NCI-H2029 (cell line): ENCODE measurements at regions not wholly inside any gene's neighbourhood (a gene's known extent, or its start where the extent isn't known, plus 50 kb on each side); places are given as distances from the start of the nearest gene placed in this dataset.

Experiments
- DNase-seq: peaks from one replicate; lab custom pipeline; 2025; lab: John Stamatoyannopoulos, UW

DNA sequence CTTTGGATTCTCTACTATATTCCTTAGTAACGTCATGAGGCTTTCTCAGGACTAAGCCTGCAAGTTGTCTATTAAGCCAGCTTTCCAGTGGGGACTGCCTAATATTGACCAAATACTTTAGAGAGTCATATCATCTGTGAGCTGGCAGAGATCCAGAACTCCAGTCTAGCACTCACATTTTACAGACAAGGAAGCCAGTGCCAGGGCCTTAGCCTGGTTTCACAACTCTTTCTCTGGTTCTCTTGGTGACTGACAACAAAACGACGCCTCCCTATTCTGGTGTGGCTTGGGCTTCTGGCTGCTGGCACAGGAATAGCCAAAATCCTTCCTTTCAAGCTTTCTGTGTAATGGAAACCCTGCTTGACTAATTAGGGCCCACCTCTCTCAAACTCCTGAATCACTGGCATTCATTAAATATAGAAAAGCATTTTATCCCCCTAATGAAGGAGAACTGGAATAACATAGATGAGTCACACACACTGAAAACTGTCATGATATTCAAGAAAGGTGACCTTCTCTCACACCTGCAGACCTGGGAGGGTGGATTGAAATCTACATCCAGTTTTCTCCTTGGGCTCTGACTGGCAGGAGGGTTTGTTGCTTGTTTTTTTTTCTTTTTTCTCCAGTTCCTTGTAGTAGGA lies 75.2 kb upstream of the UBL3 start:
- DNase-seq, result peak; percentile 72

DNA sequence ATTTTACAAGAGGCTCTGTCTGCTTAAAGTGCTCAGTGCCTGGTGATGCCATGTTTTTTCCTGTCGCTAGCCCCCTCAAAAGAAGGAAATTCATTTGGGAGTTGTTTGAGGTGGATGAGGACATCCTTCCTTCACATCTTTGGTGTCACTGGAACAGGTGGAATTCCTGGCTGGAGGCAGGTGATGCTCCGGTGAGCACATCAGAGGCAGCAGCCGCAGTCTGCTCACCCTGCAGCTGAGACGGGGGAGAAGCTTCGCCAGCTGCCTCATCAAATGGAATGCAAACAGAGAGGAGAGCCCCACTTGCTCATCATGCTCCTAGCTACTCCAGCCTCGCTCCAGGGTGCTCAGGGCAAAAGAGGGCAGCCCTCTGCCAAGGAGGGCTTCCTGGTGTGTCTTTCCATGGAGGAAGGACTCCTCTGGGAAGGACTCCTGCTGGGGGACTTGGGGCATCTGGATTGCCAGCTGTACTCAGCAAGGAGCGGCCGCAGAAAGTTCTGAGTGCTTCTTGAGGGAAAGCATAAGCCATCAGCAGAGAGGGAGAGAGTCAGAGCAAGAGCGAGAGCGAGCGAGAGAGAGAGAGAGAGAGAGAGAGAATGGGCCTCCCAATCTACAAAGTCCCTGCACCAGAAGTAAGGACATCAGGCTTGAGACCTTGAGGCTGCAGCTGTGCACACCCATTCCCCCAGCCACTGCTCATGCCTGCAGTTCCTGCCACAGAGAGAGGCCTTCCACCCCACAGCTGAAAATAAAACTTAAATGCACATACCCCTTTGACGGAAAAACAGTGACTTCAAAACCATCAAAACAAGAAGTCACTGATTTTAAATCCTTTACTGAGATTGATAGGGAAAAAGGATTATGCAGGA lies 74.3 kb upstream of the UBL3 start:
- DNase-seq, result peak; percentile 51

DNA sequence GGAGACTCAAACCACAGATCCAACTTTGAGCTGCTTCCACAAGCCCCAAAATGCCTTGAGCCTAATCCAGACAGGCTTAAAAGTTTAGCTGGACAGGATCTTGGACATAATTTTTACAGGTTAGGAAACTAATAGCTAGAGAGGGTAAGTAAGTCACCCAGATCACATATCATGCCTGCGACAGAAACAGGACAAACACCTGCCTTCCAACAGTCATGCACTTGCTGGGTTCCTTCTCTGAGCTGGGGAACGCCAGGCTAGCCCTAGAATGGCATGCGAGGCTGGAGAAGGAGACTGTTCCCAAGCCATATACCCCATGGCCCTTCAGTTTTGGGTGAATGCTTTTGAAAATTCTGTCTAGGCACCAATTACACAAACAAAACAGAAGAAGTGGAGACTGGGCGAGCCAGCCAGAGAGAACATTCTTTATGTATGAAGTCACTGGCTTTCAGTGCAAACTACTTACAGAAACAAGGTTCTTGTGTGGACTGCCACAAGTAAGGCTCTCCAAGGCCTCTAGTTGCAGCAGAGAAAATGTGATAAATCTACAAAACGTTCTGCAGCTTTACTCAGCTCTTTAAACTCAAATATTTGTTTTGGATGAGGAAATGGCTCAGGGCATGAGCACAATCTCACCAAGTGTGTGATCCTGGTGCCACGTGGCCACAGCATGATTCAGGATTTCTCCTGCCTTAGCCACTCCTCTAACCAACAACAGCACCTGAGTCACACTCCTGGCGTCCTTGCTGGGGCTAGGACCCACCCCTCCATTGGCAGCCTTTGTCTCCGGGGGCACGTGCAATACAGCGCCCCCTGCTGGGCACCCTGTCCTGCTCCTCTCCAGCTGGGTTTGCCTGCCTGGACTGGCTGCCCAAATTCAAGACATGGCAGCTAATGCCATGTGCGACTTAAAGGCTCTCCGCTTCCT lies 73.4 kb upstream of the UBL3 start:
- DNase-seq, result peak; percentile 80

DNA sequence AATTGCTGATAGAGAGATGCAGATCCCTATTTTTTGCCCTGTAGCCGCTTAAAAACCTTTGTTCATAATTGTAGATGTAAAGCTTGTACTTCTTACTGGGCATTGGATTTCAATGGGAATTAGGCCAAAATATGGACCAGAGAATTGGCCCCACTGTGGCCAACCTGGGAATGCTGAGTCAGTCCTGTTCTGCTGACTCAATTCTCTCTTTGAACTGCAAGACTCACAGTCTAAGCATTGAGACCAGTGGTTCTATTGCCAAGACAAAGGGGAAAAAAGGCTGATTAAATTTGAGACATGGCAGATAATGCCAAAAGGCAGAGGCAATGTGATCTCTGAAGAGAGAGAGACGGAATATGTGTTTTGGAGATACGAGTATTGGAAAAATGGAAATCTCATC lies 72.5 kb upstream of the UBL3 start:
- no peak for DNase-seq

DNA sequence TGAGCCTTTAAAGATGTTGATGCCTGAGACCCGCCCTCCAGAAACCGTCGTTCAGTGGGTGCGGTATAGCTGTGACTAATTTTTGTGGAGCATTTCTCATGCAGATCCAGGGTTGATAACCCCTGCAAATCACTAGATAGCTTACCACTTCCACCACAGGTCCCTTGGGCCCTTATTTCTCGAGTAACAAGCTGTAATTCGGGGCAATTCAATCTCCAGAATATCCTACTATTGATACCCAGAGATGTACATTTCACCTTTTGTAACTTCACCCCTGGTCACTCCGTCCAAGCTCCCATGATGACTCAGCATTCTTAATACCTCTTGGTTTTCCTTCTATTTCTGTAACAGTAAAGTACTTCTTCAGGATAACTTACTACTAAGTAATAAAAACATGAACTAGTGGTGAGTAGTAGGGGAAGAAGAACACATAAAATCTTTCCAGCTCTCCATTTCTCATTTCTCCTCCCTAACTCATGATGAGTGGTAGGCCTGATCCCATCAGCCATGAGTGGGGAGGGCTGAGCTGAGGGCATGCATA lies 71.9 kb upstream of the UBL3 start:
- no peak for DNase-seq

DNA sequence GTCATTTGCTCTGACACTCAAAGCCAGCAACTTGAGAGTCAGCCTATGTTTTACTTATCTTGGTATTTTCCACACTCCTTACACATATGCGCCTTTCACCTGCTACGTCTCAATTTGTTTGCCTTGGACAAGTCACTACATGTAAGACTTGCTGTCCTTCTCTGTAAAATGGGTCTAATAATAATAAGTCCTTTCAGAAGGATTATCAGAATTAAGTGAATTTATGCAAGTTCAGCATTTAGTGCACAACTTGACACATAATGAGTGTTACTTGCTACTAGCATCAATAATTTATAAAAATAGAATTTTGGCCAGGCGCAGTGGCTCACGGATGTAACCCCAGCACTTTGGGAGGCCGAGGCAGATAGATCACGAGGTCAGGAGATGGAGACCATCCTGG lies 71.1 kb upstream of the UBL3 start:
- DNase-seq, result no peak

DNA sequence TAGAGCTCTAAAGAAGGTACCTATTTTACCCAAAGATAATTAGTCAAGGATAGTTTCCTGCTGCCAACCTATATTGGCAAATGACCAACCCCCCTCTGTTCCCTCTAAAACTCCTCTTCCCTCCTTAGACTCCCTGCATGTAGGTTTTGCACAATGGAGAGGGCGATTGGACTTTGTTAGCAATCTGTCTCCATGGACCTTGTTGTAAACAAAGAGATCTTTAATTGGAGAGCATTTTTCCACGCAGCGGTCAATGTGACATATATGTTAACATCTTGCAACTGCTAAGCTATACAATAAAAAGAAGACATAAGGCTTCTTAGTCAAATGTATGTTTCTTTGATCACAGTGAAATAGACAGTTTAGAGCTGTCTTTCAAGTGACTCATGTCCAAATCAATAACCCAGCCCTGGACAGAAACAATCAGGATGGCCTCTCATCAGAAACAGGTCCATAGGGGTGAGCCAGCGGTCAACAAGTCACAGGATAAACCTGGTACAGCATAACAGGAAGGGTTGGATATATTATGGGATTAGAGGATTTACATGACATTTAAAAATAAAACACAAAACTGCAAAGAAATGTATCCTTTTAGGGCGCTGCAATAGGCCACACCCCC lies 69.7 kb upstream of the UBL3 start:
- DNase-seq, result no peak

DNA sequence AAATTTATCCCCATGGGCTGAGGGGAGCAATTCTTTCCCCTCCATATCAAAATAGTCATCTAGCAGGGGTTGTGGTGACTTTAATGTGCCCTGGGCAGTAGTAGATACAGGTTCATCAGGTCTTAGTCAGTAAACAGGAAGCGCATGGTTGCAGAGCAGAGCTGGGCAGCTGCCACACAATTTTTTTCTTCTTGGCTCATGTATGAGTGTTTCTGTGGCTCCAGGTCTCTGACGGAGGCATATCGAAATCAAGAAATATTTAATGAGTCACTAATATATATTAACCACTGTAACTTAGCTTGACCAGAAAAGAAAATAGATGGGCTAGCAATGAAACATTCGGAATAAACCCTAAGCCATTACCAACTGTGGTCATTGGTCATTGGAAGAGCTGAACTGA lies 68.4 kb upstream of the UBL3 start:
- DNase-seq, result no peak

DNA sequence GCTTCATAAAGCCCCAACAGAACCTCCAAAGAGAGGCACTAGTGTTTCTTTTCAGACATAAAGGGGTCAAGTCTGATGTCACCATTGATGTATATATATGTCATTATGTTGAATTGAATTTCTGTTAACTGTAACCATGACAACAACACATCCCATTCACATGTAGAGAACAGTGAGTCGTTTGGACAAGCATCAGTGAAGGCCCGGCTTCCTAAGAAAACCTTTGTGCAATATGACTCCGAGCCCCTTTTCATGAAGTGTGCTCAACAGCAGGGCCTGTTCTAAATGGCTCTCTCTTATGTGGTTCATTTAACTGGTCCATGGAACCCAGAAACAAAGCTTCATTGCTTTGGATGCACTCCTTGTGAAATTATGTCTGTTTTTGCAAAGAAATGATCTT lies 67.2 kb upstream of the UBL3 start:
- no peak for DNase-seq

DNA sequence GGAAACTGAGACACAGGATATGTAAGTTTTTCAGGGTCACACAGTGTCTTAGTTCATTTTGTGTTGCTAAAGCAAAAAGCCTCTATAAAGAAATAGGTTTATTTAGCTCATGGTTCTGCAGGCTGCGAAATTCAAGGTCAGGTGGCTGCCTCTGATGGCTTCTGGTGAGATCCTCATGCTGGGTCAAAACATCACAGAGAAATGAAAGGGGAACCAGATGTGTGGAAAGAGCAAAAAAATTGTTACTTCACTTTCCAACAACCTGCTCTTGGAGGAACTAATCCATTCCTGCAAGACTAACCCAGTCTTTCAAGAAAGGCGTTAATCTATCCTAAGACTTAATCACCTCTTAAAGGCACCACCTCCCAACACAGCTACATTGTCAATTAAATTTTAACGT lies 64.2 kb upstream of the UBL3 start:
- no peak for DNase-seq

DNA sequence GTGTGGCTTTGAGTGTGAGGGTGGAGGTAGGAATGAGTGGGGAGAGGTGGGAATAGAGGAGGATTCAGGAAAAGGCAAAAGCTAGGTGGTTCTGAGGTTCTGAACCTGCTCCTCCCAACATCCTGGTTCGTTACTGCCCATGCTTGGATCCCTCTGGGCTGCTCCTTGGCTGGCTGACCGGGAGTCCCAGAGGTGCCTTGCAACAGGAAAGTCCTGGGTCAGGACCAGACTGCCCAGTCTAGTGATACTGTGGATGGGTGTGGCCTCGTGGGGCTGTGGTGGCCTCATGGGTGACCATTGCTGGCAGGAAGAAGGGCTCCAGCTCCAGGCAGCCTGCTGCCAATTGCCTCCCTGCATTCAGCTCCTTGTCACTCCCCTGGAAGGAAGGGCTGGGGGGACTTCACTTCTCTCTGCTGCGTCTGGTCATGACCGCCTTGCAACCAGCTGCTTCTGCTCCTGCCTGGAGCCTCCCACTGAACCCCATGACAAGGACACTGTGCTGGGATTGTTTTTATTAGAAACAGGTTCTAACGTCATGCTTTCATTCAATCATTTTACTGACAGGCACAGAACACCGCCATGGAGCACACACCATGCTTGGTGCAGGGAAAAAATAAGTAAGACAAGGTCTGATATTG lies 61.5 kb upstream of the UBL3 start:
- no peak for DNase-seq

DNA sequence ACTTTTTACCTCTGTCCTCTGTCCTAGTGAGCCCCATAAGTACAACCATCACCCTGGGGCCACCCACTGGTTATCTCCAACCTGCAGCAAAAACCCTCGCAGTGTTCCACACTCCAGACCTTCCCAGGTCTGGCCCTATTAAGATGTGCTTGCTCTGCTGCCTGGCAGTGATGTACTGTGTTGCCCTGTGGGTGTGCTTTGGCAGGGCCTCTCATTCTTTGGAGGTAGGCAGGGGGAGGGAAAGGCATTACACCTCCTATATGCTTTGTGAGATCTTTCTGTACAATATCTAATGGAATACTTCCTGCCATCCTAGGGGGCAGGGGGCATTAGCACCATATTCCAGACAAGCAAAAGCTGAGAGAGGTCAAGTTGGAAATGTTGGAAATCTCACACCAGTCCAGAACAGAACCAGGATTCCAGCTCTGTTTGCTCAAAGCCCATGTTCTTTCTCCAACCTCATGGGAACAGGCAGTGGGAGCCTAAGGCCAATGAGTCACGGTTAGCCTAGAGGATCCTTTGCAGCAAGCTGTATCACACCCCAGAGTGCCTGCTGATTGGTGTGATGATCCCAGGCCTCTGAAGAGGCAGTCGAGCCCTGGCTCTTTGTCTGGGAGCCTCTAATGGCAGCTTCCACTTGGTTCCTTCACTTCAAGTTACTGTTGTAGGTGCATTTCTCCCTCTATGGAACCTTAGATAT lies 59.7 kb upstream of the UBL3 start:
- DNase-seq, result no peak

DNA sequence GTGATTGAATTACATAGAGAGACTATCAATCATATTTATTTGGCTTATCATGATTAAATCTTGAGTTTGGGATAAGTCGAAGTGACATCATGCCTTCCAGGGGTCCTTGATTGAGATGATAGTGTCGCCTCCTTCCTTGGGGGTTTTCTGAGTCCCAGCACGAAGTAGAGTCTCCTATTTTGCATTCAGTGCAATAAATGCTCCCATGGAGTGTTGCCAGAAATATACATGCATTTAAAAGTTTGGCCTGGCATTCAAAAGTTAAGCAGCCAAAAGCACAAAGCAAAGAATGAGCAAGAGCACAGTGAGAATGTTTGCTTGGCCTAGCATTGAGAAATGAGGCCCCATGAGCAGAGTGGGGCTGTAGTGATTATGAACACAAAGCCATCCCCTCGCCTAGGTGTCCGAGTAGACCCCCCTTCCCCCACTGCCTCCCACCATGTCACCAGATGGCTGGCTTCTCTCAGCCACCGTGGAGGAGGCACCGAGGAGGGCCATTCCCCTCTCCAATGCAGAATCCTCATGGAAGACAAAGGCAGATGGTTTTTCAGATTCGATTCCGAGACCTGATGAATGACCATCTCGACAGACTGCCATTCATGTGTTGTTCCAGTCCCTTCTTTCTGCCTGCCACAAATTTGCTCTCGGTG lies 58.8 kb upstream of the UBL3 start:
- no peak for DNase-seq

DNA sequence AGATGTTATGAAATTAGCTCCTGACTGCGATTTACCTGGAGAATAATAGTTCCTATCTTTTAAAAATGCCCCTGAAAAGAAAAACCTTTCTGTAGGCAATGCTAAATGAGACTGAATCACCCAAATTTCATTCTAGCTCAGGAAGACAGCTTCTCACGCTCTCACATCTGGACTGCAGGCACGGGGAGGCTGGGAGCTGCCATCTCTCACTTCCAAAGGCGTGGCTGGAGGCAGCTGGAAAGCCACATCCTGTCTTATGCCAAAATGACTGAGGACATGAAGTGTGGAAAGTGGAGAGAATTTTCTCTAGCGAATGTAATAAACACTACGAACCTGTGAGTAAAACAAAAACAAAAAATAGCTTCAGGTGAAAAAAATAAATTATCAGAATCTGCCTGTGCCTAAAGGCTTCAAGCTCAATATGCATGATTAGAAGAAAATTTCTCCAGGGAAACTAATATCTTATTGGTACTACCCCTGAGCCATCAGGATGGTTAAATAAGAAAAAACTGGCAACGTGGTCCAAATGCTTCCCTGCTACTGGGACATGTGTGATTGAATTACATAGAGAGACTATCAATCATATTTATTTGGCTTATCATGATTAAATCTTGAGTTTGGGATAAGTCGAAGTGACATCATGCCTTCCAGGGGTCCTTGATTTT lies 58.1 kb upstream of the UBL3 start:
- DNase-seq, result no peak

DNA sequence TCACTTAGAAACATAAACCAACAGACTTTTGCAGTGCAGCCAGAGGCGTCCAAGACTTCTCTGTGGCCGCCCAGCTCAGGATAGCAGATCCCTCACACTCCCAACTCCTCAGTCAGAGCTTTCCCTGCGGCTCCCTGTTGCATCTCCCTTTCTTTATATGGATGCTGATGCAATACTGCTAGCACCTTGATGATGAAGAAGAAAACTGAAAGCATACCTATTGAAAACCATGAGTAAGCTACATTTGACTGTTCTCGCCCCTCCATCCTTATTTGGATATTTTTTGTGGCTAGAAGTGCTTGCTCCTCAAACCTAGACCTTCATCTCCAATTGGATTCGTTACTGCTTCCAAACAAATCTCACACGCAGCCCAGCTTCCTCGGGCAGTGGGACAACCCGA lies 57.3 kb upstream of the UBL3 start:
- no peak for DNase-seq

DNA sequence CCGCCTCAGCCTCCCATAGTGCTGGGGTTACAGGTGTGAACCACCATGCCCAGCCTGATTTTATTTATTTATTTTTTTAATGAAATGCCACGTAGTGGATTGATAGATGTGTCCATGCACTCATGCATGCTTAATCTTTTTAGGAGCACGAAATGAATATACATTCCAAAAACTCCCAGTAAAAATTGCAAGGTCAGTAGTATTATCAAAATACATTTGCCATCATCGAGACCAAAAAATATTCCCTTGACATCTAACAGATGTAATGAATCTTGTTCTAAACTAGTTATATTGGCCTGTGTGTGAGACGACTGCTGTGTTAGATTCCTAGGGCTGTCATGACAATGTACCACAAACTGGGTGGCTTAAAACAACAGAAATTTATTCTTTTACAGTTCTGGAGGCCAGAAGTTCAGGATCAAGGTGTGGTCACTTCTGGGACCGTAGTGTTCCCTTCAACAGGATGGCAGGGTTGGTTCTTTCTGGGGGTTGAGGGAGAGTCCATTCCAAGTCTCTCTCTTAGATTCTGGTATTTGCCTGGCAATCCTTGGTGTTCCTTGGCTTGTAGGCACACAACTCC lies 56.1 kb upstream of the UBL3 start:
- DNase-seq, result no peak

DNA sequence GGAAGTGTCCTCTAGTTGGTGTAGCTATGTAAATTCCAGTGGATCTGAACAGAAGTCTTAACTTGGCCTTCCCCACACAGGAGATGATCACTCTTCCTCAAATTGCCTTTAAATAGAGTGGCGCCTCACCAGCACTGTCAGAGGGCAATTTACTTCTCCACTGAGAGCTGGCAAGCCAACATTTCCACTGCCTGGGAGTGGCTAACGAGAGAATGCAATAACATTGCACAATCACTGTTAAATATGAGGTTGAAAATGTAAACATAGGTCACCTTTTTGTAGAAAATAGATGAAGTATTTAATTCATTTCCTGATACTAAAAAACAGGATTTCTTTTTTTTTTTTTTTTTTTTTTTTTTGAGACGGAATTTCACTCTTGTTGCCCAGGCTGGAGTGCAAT lies 55.4 kb upstream of the UBL3 start:
- no peak for DNase-seq

DNA sequence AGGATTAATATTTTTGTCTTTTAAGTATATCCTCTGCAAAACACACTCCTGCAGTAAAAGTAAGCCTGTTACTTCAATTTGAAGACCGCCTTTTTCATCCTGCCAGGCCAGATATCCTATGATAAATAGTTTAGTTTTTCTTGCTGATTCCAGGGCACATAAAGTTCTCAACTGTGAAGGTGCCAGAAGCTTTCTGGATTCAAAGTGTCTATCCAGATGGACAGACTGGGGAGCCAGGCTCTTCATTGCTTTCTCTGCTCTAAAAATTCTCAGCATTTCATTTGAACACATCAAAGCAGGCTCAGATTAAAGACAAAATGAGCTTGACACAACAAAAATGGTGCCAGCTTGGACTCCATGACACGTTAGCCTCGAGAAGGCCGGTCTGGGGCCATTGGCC lies 53.6 kb upstream of the UBL3 start:
- DNase-seq, result no peak

DNA sequence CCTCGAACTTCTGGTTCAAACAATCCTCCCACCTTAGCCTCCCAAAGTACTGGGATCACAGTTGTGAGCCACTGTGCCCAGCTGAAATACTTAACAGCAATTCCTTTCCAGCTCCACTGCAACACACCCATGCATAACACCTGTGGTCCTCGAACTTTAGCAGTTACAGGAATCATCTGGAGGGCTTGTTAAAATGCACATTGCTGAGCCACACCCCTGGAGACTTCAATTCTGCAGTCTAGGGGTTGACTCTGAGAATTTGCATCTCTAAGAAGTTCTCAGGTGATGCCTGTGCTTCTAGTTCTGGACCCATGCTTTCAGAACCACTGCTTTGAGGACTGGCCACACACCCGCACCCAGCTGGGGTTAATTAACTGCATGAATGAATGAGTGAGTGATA lies 53.1 kb upstream of the UBL3 start:
- DNase-seq, result no peak
